Skeletal muscle satellite cell (primary cell): ENCODE measurements at regions not wholly inside any gene's neighbourhood (a gene's known extent, or its start where the extent isn't known, plus 50 kb on each side); places are given as distances from the start of the nearest gene placed in this dataset.
"Not testable (repeated sequence)": the region's sequence is repeated elsewhere in the genome, so short reads cannot be mapped to it uniquely, and the experiment has no call there.

Experiments
- H3K27me3 ChIP-seq: 2 replicates; pipeline ENCODE4 v1.7.0; 2013; ENCODE audit warnings: low read length; ENCODE audit not compliant: control insufficient read depth, insufficient read depth
- H3K36me3 ChIP-seq: 2 replicates; pipeline ENCODE4 v1.7.0; 2013; ENCODE audit warnings: mild to moderate bottlenecking, control low read depth, low read length; ENCODE audit not compliant: insufficient read depth
- H3K4me1 ChIP-seq: 2 replicates; pipeline ENCODE4 v1.7.0; 2013; ENCODE audit warnings: low read length; ENCODE audit not compliant: control insufficient read depth, insufficient read depth
- H3K4me2 ChIP-seq: 2 replicates; pipeline ENCODE4 v1.7.0; 2013; ENCODE audit warnings: mild to moderate bottlenecking, low read length
- H3K4me3 ChIP-seq: 2 replicates; pipeline ENCODE4 v1.7.0; 2013; ENCODE audit warnings: low read length
- H3K9ac ChIP-seq: 2 replicates; pipeline ENCODE4 v1.7.0; 2013; ENCODE audit warnings: mild to moderate bottlenecking, low read depth, low read length, moderate library complexity
- H3K9me3 ChIP-seq: replicated peaks from 2 replicates; pipeline ENCODE4 v1.7.0; 2013; ENCODE audit warnings: mild to moderate bottlenecking, control low read depth, low read length

DNA sequence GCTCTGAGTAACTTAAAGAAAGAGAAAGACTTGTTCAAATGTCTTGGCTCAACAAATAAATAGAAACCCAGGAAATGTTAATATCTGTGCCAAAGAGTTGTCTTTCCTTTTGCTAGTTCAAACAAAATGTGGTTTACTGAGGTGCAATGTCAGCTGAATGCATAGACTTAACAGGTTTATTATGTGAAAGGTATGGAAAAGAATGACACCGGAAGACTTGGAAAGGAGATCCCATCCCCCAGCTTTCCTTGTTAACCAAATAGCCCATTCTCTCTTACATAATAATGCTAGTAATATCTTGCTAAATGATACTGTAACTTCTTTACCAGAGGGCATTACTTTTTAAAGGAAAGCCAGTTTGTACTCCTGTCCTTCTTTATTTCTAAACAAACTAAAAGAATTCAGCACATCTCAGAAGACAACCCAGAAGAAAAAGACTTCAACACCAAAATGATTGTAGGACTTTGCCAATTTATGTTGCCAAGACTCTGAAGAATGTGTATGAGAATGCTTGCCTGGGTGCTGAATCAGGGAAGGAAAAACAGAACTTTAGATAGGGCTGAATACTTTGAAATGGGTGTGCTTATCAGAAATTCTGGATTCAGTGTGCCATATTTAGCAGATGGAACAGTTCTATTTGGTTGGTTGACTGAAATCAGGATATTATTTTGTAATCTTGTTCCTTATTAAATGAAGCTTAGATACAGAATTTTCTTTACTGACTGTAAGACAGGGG lies 344.1 kb downstream of the TMEM38B start:
- Histone ChIP-seq H3K36me3 (no peaks in the 10 kb centered on the region), H3K27me3 (no peaks in the 10 kb centered on the region), H3K4me1 (no peaks in the 10 kb centered on the region), H3K4me2 (no peak overlapping the region), H3K9ac (no peak overlapping the region), H3K9me3 (no peaks in the 10 kb centered on the region), H3K4me3 (no peak overlapping the region)

GRCh38 chr9:106039151-106039935 lies 345.0 kb downstream of the TMEM38B start:
- no peak overlapping the region for H3K4me3 ChIP-seq
- H3K27me3 ChIP-seq = no peaks in the 10 kb centered on the region
- no peaks in the 10 kb centered on the region for H3K9me3 ChIP-seq
- no peaks in the 10 kb centered on the region for H3K36me3 ChIP-seq
- no peaks in the 10 kb centered on the region for H3K4me1 ChIP-seq
- no peak overlapping the region for H3K4me2 ChIP-seq
- H3K9ac ChIP-seq = no peak overlapping the region

DNA sequence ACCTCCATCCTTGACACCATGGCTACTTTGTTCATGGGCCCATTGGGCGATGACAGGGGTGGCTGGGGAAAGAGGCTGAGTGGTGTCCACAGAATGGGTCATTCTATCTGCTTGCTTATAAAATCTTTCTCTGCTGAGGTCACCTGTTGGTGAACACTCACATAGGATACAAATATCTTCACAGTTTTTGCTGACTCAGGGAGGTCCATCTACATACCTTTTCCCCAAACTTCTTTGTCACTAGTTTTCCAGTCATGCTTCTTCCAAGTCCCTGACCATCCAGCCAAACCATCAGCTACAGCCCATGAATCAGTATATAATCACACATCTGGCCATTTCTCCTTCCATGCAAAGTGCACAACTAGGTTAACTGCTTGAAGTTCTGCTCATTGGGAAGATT lies 347.6 kb downstream of the TMEM38B start:
- H3K27me3 ChIP-seq, H3K4me2 ChIP-seq, H3K9ac ChIP-seq, H3K4me3 ChIP-seq, H3K9me3 ChIP-seq, H3K4me1 ChIP-seq, H3K36me3 ChIP-seq: not testable (repeated sequence)

DNA sequence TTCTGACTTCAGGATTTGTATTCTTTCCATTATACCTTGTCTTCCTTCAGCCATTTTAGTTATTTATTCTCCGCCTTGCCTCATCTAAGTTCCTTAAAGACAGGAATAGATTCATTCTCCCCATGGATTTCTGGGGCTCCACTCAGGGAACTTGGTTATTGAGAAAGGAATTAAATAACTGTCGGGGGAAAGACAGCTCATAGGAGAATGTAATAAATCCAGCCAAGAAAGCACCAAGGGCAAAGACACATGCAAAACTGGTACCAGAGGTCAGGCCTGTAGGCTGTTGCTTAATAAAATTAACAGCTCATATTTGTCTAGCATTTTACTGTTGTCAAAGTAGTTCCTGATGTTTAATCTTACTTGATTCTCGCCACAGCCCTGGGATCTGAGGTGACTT lies 357.2 kb downstream of the TMEM38B start:
- H3K4me3 ChIP-seq = no peak overlapping the region
- H3K27me3 ChIP-seq = no peaks in the 10 kb centered on the region

DNA sequence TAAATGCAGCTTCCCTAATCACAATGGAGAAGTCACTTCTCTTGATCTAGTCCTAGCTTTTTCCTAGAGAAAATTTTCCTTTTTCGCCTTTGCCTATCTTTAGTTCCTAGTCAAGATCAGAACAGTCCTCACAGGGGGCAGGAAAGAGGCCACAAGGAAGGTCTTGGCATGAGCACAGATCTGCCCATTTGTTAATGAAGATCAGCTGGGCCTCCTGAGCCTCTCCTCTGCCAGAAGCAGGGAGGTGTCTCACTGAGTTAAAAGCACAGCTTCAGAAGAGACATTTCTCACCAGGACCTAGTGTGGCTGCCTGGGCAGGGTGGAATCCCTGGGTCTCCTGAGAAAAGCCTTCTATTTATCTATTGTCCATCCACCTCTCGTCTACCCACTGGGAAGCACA lies 357.8 kb downstream of the TMEM38B start:
- no peaks in the 10 kb centered on the region for H3K27me3 ChIP-seq
- H3K9ac ChIP-seq = no peak overlapping the region
- no peak overlapping the region for H3K4me3 ChIP-seq
- no peaks in the 10 kb centered on the region for H3K36me3 ChIP-seq
- H3K4me2 ChIP-seq = no peak overlapping the region
- H3K4me1 ChIP-seq = no peaks in the 10 kb centered on the region
- H3K9me3 ChIP-seq = no peaks in the 10 kb centered on the region

More for the DNA sequence above, 357.2 kb downstream of the TMEM38B start:
- Histone ChIP-seq H3K9ac (no peak overlapping the region), H3K9me3 (no peaks in the 10 kb centered on the region), H3K4me1 (no peaks in the 10 kb centered on the region), H3K36me3 (no peaks in the 10 kb centered on the region), H3K4me2 (no peak overlapping the region)

- Histone ChIP-seq H3K9me3 (no peaks in the 10 kb centered on the region), H3K27me3 (no peaks in the 10 kb centered on the region), H3K4me1 (no peaks in the 10 kb centered on the region), H3K4me3 (no peak overlapping the region), H3K36me3 (no peaks in the 10 kb centered on the region), H3K4me2 (no peak overlapping the region), H3K9ac (no peak overlapping the region)
Observed at GRCh38 chr9:106052735-106053134, 358.4 kb downstream of the TMEM38B start.

- Histone ChIP-seq H3K4me2 (no peak overlapping the region), H3K4me3 (no peak overlapping the region), H3K9ac (no peak overlapping the region), H3K4me1 (no peaks in the 10 kb centered on the region), H3K36me3 (no peaks in the 10 kb centered on the region), H3K27me3 (no peaks in the 10 kb centered on the region), H3K9me3 (peaks cover 4% of the 10 kb centered on the region)
Observed at GRCh38 chr9:106056328-106056727, 362.0 kb downstream of the TMEM38B start.

DNA sequence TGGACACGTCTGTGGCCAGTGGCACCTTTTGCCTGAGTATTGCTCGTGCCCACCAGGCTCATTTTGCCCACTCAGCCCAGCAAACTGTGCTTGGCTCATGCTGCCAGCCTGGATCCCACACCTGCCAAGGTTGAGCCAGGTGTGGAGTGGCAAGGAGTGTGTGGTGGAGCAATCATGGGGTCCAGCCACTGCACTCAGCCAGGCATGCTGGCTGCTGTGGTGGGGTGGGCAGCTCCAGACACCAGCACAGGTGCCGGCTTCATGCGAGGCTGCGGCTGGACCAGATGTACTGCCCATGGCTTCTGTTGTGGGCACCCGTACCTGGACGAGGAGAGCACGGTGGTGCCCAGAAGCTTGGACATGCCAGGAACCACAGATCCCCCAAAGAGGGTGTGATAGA lies 364.1 kb downstream of the TMEM38B start:
- no peaks in the 10 kb centered on the region for H3K27me3 ChIP-seq
- H3K4me3 ChIP-seq = no peak overlapping the region
- H3K4me2 ChIP-seq = no peak overlapping the region
- H3K4me1 ChIP-seq = no peaks in the 10 kb centered on the region
- no peaks in the 10 kb centered on the region for H3K36me3 ChIP-seq
- H3K9ac ChIP-seq = no peak overlapping the region
- peaks cover 4% of the 10 kb centered on the region for H3K9me3 ChIP-seq

DNA sequence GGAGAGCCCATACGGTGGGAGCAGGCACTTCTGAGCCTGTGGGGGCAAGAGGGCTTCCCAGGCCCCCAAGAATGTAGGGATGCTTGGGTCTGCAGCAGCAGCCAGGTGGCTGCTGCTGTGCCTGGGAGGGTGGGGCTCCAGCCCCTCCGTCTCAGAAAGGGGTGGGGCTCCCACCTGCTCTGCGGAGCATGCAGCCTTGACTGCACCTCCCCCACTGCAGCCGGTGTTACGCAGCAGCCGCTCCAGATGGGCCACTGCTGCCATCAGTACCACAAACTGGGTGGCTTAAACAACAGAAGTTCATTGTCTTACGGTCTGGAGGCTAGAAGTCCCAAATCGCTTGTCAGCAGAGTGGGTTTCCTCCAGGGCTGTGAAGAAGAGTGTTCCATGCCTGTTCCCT lies 365.5 kb downstream of the TMEM38B start:
- H3K27me3 ChIP-seq = no peaks in the 10 kb centered on the region
- no peaks in the 10 kb centered on the region for H3K4me1 ChIP-seq
- H3K9ac ChIP-seq = no peak overlapping the region

DNA sequence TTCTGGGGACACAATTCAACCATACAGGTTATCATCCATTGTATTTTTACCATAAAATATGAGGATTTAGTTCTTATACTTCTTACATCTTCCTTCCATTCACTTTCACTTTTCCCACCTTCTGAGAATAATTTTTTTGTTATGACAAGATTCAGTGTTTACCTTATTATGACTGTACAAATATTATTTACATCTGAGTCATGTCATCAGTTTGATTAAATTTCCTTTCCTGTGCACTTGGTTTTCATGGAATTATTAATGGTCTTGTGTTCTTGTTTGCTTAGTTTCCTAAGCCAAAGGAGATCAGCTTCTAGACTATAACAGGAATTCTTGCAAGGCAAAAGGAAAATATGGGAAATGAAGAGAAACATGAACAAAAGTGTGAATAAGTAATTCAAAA lies 366.5 kb downstream of the TMEM38B start:
- no peaks in the 10 kb centered on the region for H3K27me3 ChIP-seq
- no peaks in the 10 kb centered on the region for H3K36me3 ChIP-seq
- no peak overlapping the region for H3K4me3 ChIP-seq
- no peak overlapping the region for H3K9ac ChIP-seq
- peaks cover 4% of the 10 kb centered on the region for H3K9me3 ChIP-seq
- H3K4me1 ChIP-seq = no peaks in the 10 kb centered on the region
- H3K4me2 ChIP-seq = no peak overlapping the region

More for the DNA sequence above, 365.5 kb downstream of the TMEM38B start:
- Histone ChIP-seq H3K36me3 (no peaks in the 10 kb centered on the region), H3K4me3 (no peak overlapping the region), H3K4me2 (no peak overlapping the region), H3K9me3 (peaks cover 4% of the 10 kb centered on the region)

GRCh38 chr9:106062250-106062649 lies 367.9 kb downstream of the TMEM38B start:
- Histone ChIP-seq H3K4me3 (no peak overlapping the region), H3K9ac (no peak overlapping the region), H3K4me2 (no peak overlapping the region), H3K4me1 (no peaks in the 10 kb centered on the region), H3K36me3 (no peaks in the 10 kb centered on the region), H3K27me3 (no peaks in the 10 kb centered on the region), H3K9me3 (peaks cover 4% of the 10 kb centered on the region)

GRCh38 chr9:106065136-106065535 lies 370.8 kb downstream of the TMEM38B start:
- H3K4me1 ChIP-seq = no peaks in the 10 kb centered on the region
- no peaks in the 10 kb centered on the region for H3K27me3 ChIP-seq
- no peak overlapping the region for H3K4me3 ChIP-seq
- peaks cover under 1% of the 10 kb centered on the region for H3K9me3 ChIP-seq
- H3K4me2 ChIP-seq = no peak overlapping the region
- H3K36me3 ChIP-seq = no peaks in the 10 kb centered on the region
- H3K9ac ChIP-seq = no peak overlapping the region
